Small intestine (tissue), 7 donors: ENCODE measurements at regions not wholly inside any gene's neighbourhood (a gene's known extent, or its start where the extent isn't known, plus 50 kb on each side); places are given as distances from the start of the nearest gene placed in this dataset.

Experiments used
- DNase-seq, 2 donors: peaks; one replicate each; pipeline versions ENCODE4 v3.0.0 to v3.0.0-alpha.2; 2013
- FAIRE-seq: peaks from 2 replicates; lab custom pipeline; 2012; peaks lifted over from hg19 to GRCh38; lab: Jason Lieb, UNC
- H3K27ac ChIP-seq, 3 donors: one replicate each; pipeline ENCODE4 v1.5.1; 2013; ENCODE audit warnings: low read length in 2 of 3, mild to moderate bottlenecking in 2 of 3, control low read depth in 1 of 3, inconsistent platforms in 1 of 3, low read depth in 1 of 3, moderate library complexity in 1 of 3
- H3K27me3 ChIP-seq, 3 donors: one replicate each; pipeline ENCODE4 v1.6.1; 2013; ENCODE audit warnings: low read length in 3 of 3, inconsistent platforms in 1 of 3; ENCODE audit not compliant: control insufficient read depth in 3 of 3, insufficient read depth in 3 of 3
- H3K36me3 ChIP-seq, 3 donors: one replicate each; pipeline ENCODE4 v1.6.1; 2013; ENCODE audit warnings: low read length in 3 of 3, inconsistent platforms in 1 of 3, low read depth in 1 of 3, mild to moderate bottlenecking in 1 of 3, moderate library complexity in 1 of 3; ENCODE audit not compliant: control insufficient read depth in 3 of 3, insufficient read depth in 2 of 3
- H3K4me1 ChIP-seq, 3 donors: one replicate each; pipeline ENCODE4 v1.6.1; 2013; ENCODE audit warnings: low read length in 2 of 3, inconsistent platforms in 1 of 3, low read depth in 1 of 3, mild to moderate bottlenecking in 1 of 3, moderate library complexity in 1 of 3; ENCODE audit not compliant: control insufficient read depth in 3 of 3, insufficient read depth in 2 of 3
- H3K4me3 ChIP-seq, 3 donors: one replicate each; pipeline ENCODE4 v1.5.1; 2013; ENCODE audit warnings: low read length in 3 of 3, control low read depth in 1 of 3, inconsistent platforms in 1 of 3, low read depth in 1 of 3, mild to moderate bottlenecking in 1 of 3, moderate library complexity in 1 of 3
- H3K9me3 ChIP-seq, 2 donors: one replicate each; pipeline ENCODE4 v1.6.1; 2013; ENCODE audit warnings: low read depth in 1 of 2, low read length in 1 of 2; ENCODE audit not compliant: control insufficient read depth in 2 of 2, insufficient read depth in 1 of 2
- WGBS, 3 donors: extraction: QIAGEN DNeasy Blood & Tissue Kit; methylation state at CpG; one replicate each; pipeline ENCODE4 v1.1.7; 2013; 5-methylcytosine and 5-hydroxymethylcytosine counted together
- donor health status: healthy with polysubstance abuse.
- donor health status: control.
- donor health status: control.
- donor health status: Bipolar disorder and iron deficiency.
- donor health status: healthy.

DNA sequence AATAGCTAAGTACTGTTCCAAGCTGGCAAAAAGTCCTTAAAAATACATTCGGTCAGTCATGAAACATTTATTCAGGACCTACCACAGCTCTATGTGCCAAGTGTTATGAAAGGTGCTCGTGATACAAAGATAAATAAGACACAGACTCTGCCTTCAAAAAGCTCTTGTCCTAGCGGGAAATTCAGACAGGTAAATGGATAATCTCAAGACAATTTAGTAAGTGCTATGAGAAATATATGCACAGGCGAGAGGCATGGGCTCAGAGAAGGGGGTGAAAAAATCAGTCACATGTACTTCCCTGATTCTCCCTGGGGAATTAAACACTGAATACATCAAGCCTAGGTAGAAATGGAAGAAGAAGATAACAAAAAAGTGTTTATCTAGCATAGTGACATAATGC lies 49.8 kb upstream of the HEY2 start:
- Histone ChIP-seq H3K36me3 (no peaks in the 10 kb centered on the region), H3K27me3 (no peaks in the 10 kb centered on the region), H3K27ac (no peak overlapping the region), H3K4me1 (no peaks in the 10 kb centered on the region), H3K9me3 (no peaks in the 10 kb centered on the region), H3K4me3 (no peak overlapping the region)
- DNase-seq, result no peak
- no peak for FAIRE-seq
- WGBS, 3 donors, result 71 to 76% (median 71%) methylated on average over 4 of the region's 4 CpGs
